Middle frontal gyrus (tissue), 1 donor: ENCODE measurements at regions not wholly inside any gene's neighbourhood (a gene's known extent, or its start where the extent isn't known, plus 50 kb on each side); places are given as distances from the start of the nearest gene placed in this dataset.

ENCODE experiments used
- DNase-seq: peaks from one replicate; pipeline ENCODE4 v3.0.0-alpha.2; 2015; ENCODE audit warnings: low spot score; ENCODE audit errors: extremely low spot score

- DNase-seq, result no peak
Observed at GRCh38 chr3:10583798-10584708, 78.7 kb upstream of the ATP2B2 start.

- no peak for DNase-seq
Observed at GRCh38 chr3:10585945-10586344, 80.6 kb upstream of the ATP2B2 start.

- no peak for DNase-seq
Observed at GRCh38 chr3:10594915-10595314, 89.5 kb upstream of the ATP2B2 start.

- DNase-seq, result no peak
Observed at GRCh38 chr3:10596746-10597448, 91.5 kb upstream of the ATP2B2 start.

GRCh38 chr3:10597733-10598132 is 92.3 kb upstream of the ATP2B2 start:
- no peak for DNase-seq

- DNase-seq, result no peak
Observed at GRCh38 chr3:10599017-10599416, 93.6 kb upstream of the ATP2B2 start.

- no peak for DNase-seq
Observed at GRCh38 chr3:10599444-10599843, 94.1 kb upstream of the ATP2B2 start.

GRCh38 chr3:10600296-10600714 is 94.9 kb upstream of the ATP2B2 start:
- DNase-seq, result no peak

GRCh38 chr3:10600726-10601125 is 95.3 kb upstream of the ATP2B2 start:
- DNase-seq, result no peak

GRCh38 chr3:10601151-10601856 is 95.9 kb upstream of the ATP2B2 start:
- DNase-seq, result no peak

GRCh38 chr3:10601857-10602230 is 96.5 kb upstream of the ATP2B2 start:
- DNase-seq, result no peak

- no peak for DNase-seq
Observed at GRCh38 chr3:10602271-10602670, 96.9 kb upstream of the ATP2B2 start.

GRCh38 chr3:10602769-10603768 is 97.7 kb upstream of the ATP2B2 start:
- no peak for DNase-seq

- no peak for DNase-seq
Observed at GRCh38 chr3:10609134-10609533, 103.7 kb upstream of the ATP2B2 start.

- DNase-seq, result no peak
Observed at GRCh38 chr3:10614168-10614567, 108.8 kb upstream of the ATP2B2 start.

GRCh38 chr3:10615715-10616114 is 110.3 kb upstream of the ATP2B2 start:
- DNase-seq, result no peak

- DNase-seq, result no peak
Observed at GRCh38 chr3:10616321-10616720, 110.9 kb upstream of the ATP2B2 start.

- DNase-seq, result no peak
Observed at GRCh38 chr3:10619989-10620832, 114.8 kb upstream of the ATP2B2 start.

GRCh38 chr3:10620833-10621082 is 115.4 kb upstream of the ATP2B2 start:
- no peak for DNase-seq

GRCh38 chr3:10623578-10624275 is 118.3 kb upstream of the ATP2B2 start:
- no peak for DNase-seq
